ENCODE measurements at regions not wholly inside any gene's neighbourhood (a gene's known extent, or its start where the extent isn't known, plus 50 kb on each side); places are given as distances from the start of the nearest gene placed in this dataset.

DNA sequence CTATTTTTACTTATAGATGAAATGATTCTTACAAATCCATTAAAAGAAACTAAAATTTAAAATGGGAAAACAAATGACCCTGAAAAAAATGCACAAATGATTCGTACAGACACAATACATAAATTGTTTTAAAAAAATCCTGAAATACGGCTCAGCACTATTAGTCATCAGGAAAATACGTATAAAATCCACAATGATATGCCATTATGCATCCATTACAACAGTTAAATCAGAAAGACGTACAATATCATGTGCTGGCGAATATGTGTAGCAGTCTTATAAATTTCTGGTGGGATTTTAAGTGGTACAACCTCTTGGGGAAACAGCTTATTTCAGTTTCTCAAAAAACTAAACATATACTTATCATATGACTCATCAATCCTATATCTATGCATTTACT is 600.1 kb upstream of the STEAP1 start:
- Histone ChIP-seq H3K27ac (replicated peaks in 1 of 4) (no peak overlapping the region), H3K27me3 (no peaks in the 10 kb centered on the region), H3K4me3 (no peak overlapping the region), H3K4me1 (no peaks in the 10 kb centered on the region), H3K36me3 (no peaks in the 10 kb centered on the region), H3K9me3 (no peaks in the 10 kb centered on the region)
- 78% methylated on average over 5 of the region's 5 CpGs for WGBS
- intact Hi-C loops (cut with DNase I), result no loop called here
- TF ChIP-seq EP300 (IDR thresholded peaks at IDR 0.05), result no peak
- DNase-seq (ENCODE audit: extremely low spot score), result no peak

GRCh38 chr7:89559596-89559995 is 594.7 kb upstream of the STEAP1 start:
- H3K27me3 ChIP-seq, result no peaks in the 10 kb centered on the region
- H3K27ac ChIP-seq (replicated peaks in 1 of 4), result no peak overlapping the region
- no peak overlapping the region for H3K4me3 ChIP-seq
- no peaks in the 10 kb centered on the region for H3K9me3 ChIP-seq
- no peak for DNase-seq (ENCODE audit: extremely low spot score)
- intact Hi-C loops (cut with DNase I), result no loop called here
- no peaks in the 10 kb centered on the region for H3K4me1 ChIP-seq
- WGBS, result 84% methylated on average over 3 of the region's 3 CpGs
- no peaks in the 10 kb centered on the region for H3K36me3 ChIP-seq
- TF ChIP-seq EP300 (IDR thresholded peaks at IDR 0.05) (no peak), POLR2AphosphoS5 (IDR thresholded peaks at IDR 0.05) (no peak), CTCF (IDR thresholded peaks at IDR 0.05) (no peak), POLR2A (IDR thresholded peaks at IDR 0.05; ENCODE audit: low read depth) (no peak)

- WGBS, result 76% methylated on average over 1 of the region's 1 CpG
- Histone ChIP-seq H3K27ac (replicated peaks in 1 of 4) (no peak overlapping the region), H3K4me1 (no peaks in the 10 kb centered on the region), H3K27me3 (no peaks in the 10 kb centered on the region), H3K4me3 (no peak overlapping the region), H3K9me3 (peaks cover 0 to 3% (median 0%) of the 10 kb centered on the region in 4 donors), H3K36me3 (no peaks in the 10 kb centered on the region)
- DNase-seq (ENCODE audit: extremely low spot score), result no peak
- intact Hi-C loops (cut with DNase I), result no loop called here
- TF ChIP-seq CTCF (IDR thresholded peaks at IDR 0.05), result no peak
- TF ChIP-seq POLR2A (IDR thresholded peaks at IDR 0.05; ENCODE audit: low read depth), result no peak
- TF ChIP-seq POLR2AphosphoS5 (IDR thresholded peaks at IDR 0.05), result no peak
- TF ChIP-seq EP300 (IDR thresholded peaks at IDR 0.05), result no peak
These were observed 590.7 kb upstream of the STEAP1 start for GRCh38 chr7:89563597-89563996.

DNA sequence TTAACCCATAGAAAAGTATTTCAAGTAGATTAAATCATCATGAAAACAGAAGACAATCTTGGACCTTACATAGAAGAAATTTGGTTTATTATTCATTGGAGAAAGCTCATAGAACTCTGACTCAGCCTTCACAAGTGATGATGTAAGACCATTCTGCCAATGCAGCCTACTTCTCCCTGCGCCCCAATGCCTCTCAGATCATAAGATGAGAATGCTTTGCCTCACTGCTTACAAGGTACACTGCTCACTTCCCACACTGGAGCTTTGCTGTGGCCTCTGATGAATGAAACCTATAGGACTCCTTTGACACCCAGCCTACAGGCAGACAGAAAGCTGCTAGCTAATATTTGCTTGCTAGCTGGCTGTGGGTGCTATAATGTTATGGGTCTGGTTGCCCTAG is 569.4 kb upstream of the STEAP1 start:
- DNase-seq (ENCODE audit: extremely low spot score), result no peak
- WGBS, result 58% methylated on average over 1 of the region's 1 CpG
- peaks cover 0 to 3% (median 0%) of the 10 kb centered on the region in 4 donors for H3K9me3 ChIP-seq
- no peaks in the 10 kb centered on the region for H3K4me1 ChIP-seq
- H3K27me3 ChIP-seq, result no peaks in the 10 kb centered on the region
- no peak overlapping the region for H3K4me3 ChIP-seq
- TF ChIP-seq EP300 (IDR thresholded peaks at IDR 0.05), result no peak
- no peak for TF ChIP-seq POLR2A (IDR thresholded peaks at IDR 0.05; ENCODE audit: low read depth)
- TF ChIP-seq POLR2AphosphoS5 (IDR thresholded peaks at IDR 0.05), result no peak
- no peak overlapping the region for H3K27ac ChIP-seq (replicated peaks in 1 of 4)
- intact Hi-C loops (cut with DNase I), result no loop called here
- no peaks in the 10 kb centered on the region for H3K36me3 ChIP-seq

DNA sequence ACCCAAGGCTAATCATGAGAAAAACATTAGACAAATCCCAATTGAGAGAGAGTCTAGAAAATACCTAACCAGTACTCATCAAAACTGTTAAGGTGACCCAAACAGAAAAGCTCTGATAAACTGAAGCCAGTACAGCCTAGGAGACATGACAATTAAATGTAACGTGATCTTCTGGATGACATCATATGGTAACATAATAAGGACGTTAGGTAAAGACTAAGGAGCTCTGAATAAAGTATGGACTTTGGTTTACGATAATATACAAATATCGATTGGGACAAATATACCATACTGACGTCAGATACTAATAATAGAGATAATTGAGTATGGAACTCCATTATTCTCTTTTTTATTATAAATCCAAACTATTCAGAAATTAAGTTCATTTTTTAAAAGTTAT is 561.1 kb upstream of the STEAP1 start:
- TF ChIP-seq CTCF (IDR thresholded peaks at IDR 0.05) (no peak), POLR2A (IDR thresholded peaks at IDR 0.05; ENCODE audit: low read depth) (no peak), EP300 (IDR thresholded peaks at IDR 0.05) (no peak), POLR2AphosphoS5 (IDR thresholded peaks at IDR 0.05) (no peak)
- Histone ChIP-seq H3K9me3 (no peaks in the 10 kb centered on the region), H3K4me1 (no peaks in the 10 kb centered on the region), H3K27me3 (no peaks in the 10 kb centered on the region), H3K4me3 (no peak overlapping the region), H3K27ac (replicated peaks in 1 of 4) (no peak overlapping the region), H3K36me3 (no peaks in the 10 kb centered on the region)
- 84% methylated on average over 5 of the region's 5 CpGs for WGBS
- intact Hi-C loops (cut with DNase I), result no loop called here
- no peak for DNase-seq (ENCODE audit: extremely low spot score)

- Histone ChIP-seq H3K4me3 (no peak overlapping the region), H3K4me1 (no peaks in the 10 kb centered on the region), H3K36me3 (no peaks in the 10 kb centered on the region), H3K9me3 (peaks cover 0 to 8% (median 0%) of the 10 kb centered on the region in 4 donors), H3K27me3 (no peaks in the 10 kb centered on the region), H3K27ac (replicated peaks in 1 of 4) (no peak overlapping the region)
- 69% methylated on average over 1 of the region's 1 CpG for WGBS
- no peak for DNase-seq (ENCODE audit: extremely low spot score)
- TF ChIP-seq POLR2A (IDR thresholded peaks at IDR 0.05; ENCODE audit: low read depth), result no peak
- TF ChIP-seq POLR2AphosphoS5 (IDR thresholded peaks at IDR 0.05), result no peak
- no peak for TF ChIP-seq EP300 (IDR thresholded peaks at IDR 0.05)
- TF ChIP-seq CTCF (IDR thresholded peaks at IDR 0.05), result no peak
- intact Hi-C loops (cut with DNase I), result loop anchor here (10.0 kb wide), 1 partner anchor 268 kb away; no protein-coding TSS in a partner anchor
These were observed 551.3 kb upstream of the STEAP1 start for GRCh38 chr7:89602984-89603383.

Data from esophagus muscularis mucosa (tissue), 4 donors.